Endothelial cell of umbilical vein (primary cell): ENCODE measurements at regions not wholly inside any gene's neighbourhood (a gene's known extent, or its start where the extent isn't known, plus 50 kb on each side); places are given as distances from the start of the nearest gene placed in this dataset.

ENCODE experiments used
- BruUV-seq: library from RNA; stranded (reverse); fragments of 400-500 nt; replicated peaks from 2 replicates; lab custom pipeline; 2021; lab: Mats Ljungman, UMichigan
- CTCF ChIA-PET: fragments of 300-600, 350-600 bp; sonication (Branson Sonifier 250); formaldehyde crosslinking; loops from one replicate; lab custom pipeline; 2021; ENCODE audit warnings: antibody characterized with exemption, inconsistent platforms; lab: Charles Lee
- POLR2A ChIA-PET: fragments of 300-600, 350-600 bp; sonication (Branson Sonifier 250); formaldehyde crosslinking; loops from one replicate; lab custom pipeline; 2021; ENCODE audit warnings: antibody characterized with exemption, inconsistent platforms; lab: Charles Lee
- DNase-seq: peaks from one replicate; pipeline ENCODE4 v3.0.0-alpha.2; 2011; ENCODE audit warnings: low read depth, low spot score
- FAIRE-seq: peaks from 2 replicates; lab custom pipeline; 2011; peaks lifted over from hg19 to GRCh38; lab: Jason Lieb, UNC
- H2AFZ ChIP-seq: 2 replicates; pipeline ENCODE4 v1.6.0; 2012; ENCODE audit warnings: low read depth, low read length, control low read depth, inconsistent platforms
- H3K27ac ChIP-seq: 2 replicates; pipeline ENCODE4 v1.5.1; 2011; ENCODE audit warnings: low read depth, mild to moderate bottlenecking, control low read depth, low read length, moderate library complexity; ENCODE audit not compliant: insufficient read depth
- H3K27me3 ChIP-seq, 2 experiments: 2 replicates each; pipeline versions ENCODE4 v1.6.0 to v1.6.1; 2011; ENCODE audit warnings: low read length in 2 of 2, mixed read lengths in 1 of 2; ENCODE audit not compliant: control insufficient read depth in 2 of 2, insufficient read depth in 2 of 2
- H3K36me3 ChIP-seq, 2 experiments: 2 replicates in 1 of 2; 3 replicates in 1 of 2; pipeline ENCODE4 v1.5.1; 2011; ENCODE audit warnings: low read length in 2 of 2, mild to moderate bottlenecking in 1 of 2, moderate library complexity in 1 of 2; ENCODE audit not compliant: control insufficient read depth in 2 of 2, insufficient read depth in 2 of 2; ENCODE audit errors: extremely low read depth in 1 of 2
- H3K4me1 ChIP-seq: 3 replicates; pipeline ENCODE4 v1.5.1; 2011; ENCODE audit warnings: mild to moderate bottlenecking, low read length; ENCODE audit not compliant: control insufficient read depth, insufficient read depth; ENCODE audit errors: extremely low read depth
- H3K4me2 ChIP-seq: 2 replicates; pipeline ENCODE4 v1.6.1; 2011; ENCODE audit warnings: low read length, control low read depth, mixed read lengths; ENCODE audit not compliant: insufficient read depth
- H3K4me3 ChIP-seq, 3 experiments: fragments of 200-600 bp in 1 of 3; sonication (generic), shearing (Covaris generic) in 1 of 3; replicated peaks in 1 of 3; 2 replicates each; pipeline ENCODE4 v1.5.1; 2011 to 2016; ENCODE audit warnings: control low read depth in 3 of 3, low read length in 3 of 3, mild to moderate bottlenecking in 2 of 3, inconsistent platforms in 1 of 3, low read depth in 1 of 3, moderate library complexity in 1 of 3; ENCODE audit not compliant: insufficient read depth in 1 of 3
- H3K79me2 ChIP-seq: 2 replicates; pipeline ENCODE4 v1.6.0; 2012; ENCODE audit warnings: low read length, inconsistent platforms; ENCODE audit not compliant: control insufficient read depth, insufficient read depth
- H3K9ac ChIP-seq: replicated peaks from 2 replicates; pipeline ENCODE3; 2011; ENCODE audit warnings: low read length, control low read depth; ENCODE audit not compliant: insufficient read depth; ENCODE audit errors: extremely low read depth
- H3K9me1 ChIP-seq: replicated peaks from 3 replicates; pipeline ENCODE4 v1.6.0; 2011; ENCODE audit warnings: mild to moderate bottlenecking, low read length; ENCODE audit not compliant: control insufficient read depth, insufficient read depth; ENCODE audit errors: extremely low read depth
- H3K9me3 ChIP-seq: replicated peaks from 2 replicates; pipeline ENCODE4 v1.5.1; 2012; ENCODE audit warnings: low read length, inconsistent platforms; ENCODE audit not compliant: control insufficient read depth, insufficient read depth
- H4K20me1 ChIP-seq: replicated peaks from 2 replicates; pipeline ENCODE3; 2011; ENCODE audit warnings: mild to moderate bottlenecking, low read length; ENCODE audit not compliant: control insufficient read depth, insufficient read depth; ENCODE audit errors: extremely low read depth
- CTCF ChIP-seq, 2 donors: IDR thresholded peaks; 1 replicate in 1 of 2; 2 replicates in 1 of 2; pipeline ENCODE4 v1.5.1; 2011; ENCODE audit warnings: low read length in 2 of 2, mild to moderate bottlenecking in 2 of 2, moderate library complexity in 2 of 2, control low read depth in 1 of 2, inconsistent platforms in 1 of 2, low read depth in 1 of 2; ENCODE audit not compliant: insufficient read depth in 1 of 2; ENCODE audit errors: extremely low read depth in 1 of 2
- EZH2 ChIP-seq: IDR thresholded peaks from 2 replicates; pipeline ENCODE4 v1.6.1; 2012; ENCODE audit warnings: borderline replicate concordance, low read depth, mild to moderate bottlenecking, moderate library complexity, low read length, inconsistent platforms; ENCODE audit not compliant: severe bottlenecking
- FOS ChIP-seq: IDR thresholded peaks from 2 replicates; pipeline ENCODE4 v1.6.1; 2011; ENCODE audit warnings: mild to moderate bottlenecking, low read length, moderate library complexity, borderline replicate concordance; ENCODE audit not compliant: insufficient read depth
- GATA2 ChIP-seq: IDR thresholded peaks from 2 replicates; pipeline ENCODE4 v1.7.0; 2011; ENCODE audit warnings: low read depth, mild to moderate bottlenecking, moderate library complexity, mixed read lengths, low read length; ENCODE audit not compliant: insufficient read length, insufficient read depth
- JUN ChIP-seq: IDR thresholded peaks from 2 replicates; pipeline ENCODE4 v1.6.1; 2011; ENCODE audit warnings: borderline replicate concordance, low read depth; ENCODE audit not compliant: insufficient read length, insufficient read depth
- MAX ChIP-seq: IDR thresholded peaks from 2 replicates; pipeline ENCODE4 v1.6.1; 2011; ENCODE audit not compliant: insufficient read depth, insufficient read length
- MYC ChIP-seq: IDR thresholded peaks from one replicate; pipeline ENCODE4 v1.6.1; 2011; ENCODE audit warnings: mild to moderate bottlenecking, low read depth, low read length
- POLR2A ChIP-seq: IDR thresholded peaks from 2 replicates; pipeline ENCODE4 v1.6.1; 2012; ENCODE audit warnings: low read depth, mild to moderate bottlenecking, control low read depth, low read length
- POLR2AphosphoS5 ChIP-seq: IDR thresholded peaks from 2 replicates; pipeline ENCODE4 v1.6.1; 2012; ENCODE audit warnings: low read depth, mild to moderate bottlenecking, control low read depth, low read length, moderate library complexity; ENCODE audit not compliant: insufficient read depth
- dilution Hi-C: fragments of 300-500 bp; cut with MboI; formaldehyde crosslinking; loops from one replicate; pipeline ENCODE4 v1.15.0; 2019; ENCODE audit warnings: low sequenced_read_pairs; ENCODE audit not compliant: extremely low pct_ligation_motif_present
- intact Hi-C: fragments of 100-400 bp; cut with micrococcal nuclease; formaldehyde crosslinking; loops from one replicate; pipeline ENCODE4 v1.10.0; 2022

GRCh38 chr2:144920755-144921530 lies 401.0 kb upstream of the ZEB2 start:
- Histone ChIP-seq H3K9ac (no peak overlapping the region), H3K4me1 (no peaks in the 10 kb centered on the region), H3K79me2 (no peaks in the 10 kb centered on the region), H4K20me1 (no peaks in the 10 kb centered on the region), H3K27me3 (no peaks in the 10 kb centered on the region), H3K4me2 (no peak overlapping the region), H3K4me3 (no peak overlapping the region), H3K9me1 (no peaks in the 10 kb centered on the region), H3K36me3 (no peaks in the 10 kb centered on the region), H2AFZ (no peak overlapping the region), H3K9me3 (no peaks in the 10 kb centered on the region), H3K27ac (no peak overlapping the region)
- DNase-seq (no peak), FAIRE-seq (no peak)
- BruUV-seq = no TSS peak
- dilution Hi-C loops (no loop called here), intact Hi-C loops (loop anchor here (5.0 kb wide), 1 partner anchor 1551 kb away; no protein-coding TSS in a partner anchor)
- CTCF ChIA-PET = interaction anchor here (1.2 kb wide), 1 partner anchor 23 kb away, joined by 4 read pairs; no protein-coding TSS in a partner anchor
- POLR2A ChIA-PET = no interaction called here
- no peak for TF ChIP-seq FOS
- no peak for TF ChIP-seq CTCF (IDR thresholded peaks at IDR 0.05; ENCODE audit: extremely low read depth in 1 of 2, insufficient read depth in 1 of 2, low read depth in 1 of 2, low read length in 2 of 2)
- TF ChIP-seq EZH2 = no peak
- TF ChIP-seq GATA2 = no peak
- TF ChIP-seq POLR2A = no peak
- TF ChIP-seq JUN = no peak
- no peak for TF ChIP-seq MYC
- no peak for TF ChIP-seq MAX
- no peak for TF ChIP-seq POLR2AphosphoS5
